ENCODE measurements at regions not wholly inside any gene's neighbourhood (a gene's known extent, or its start where the extent isn't known, plus 50 kb on each side); places are given as distances from the start of the nearest gene placed in this dataset.
"Not testable (repeated sequence)": the region's sequence is repeated elsewhere in the genome, so short reads cannot be mapped to it uniquely, and the experiment has no call there.

GRCh38 chr2:66306483-66306882, 128.4 kb upstream of the MEIS1 start:
- DNase-seq = no peak

GRCh38 chr2:66305718-66306117, 129.2 kb upstream of the MEIS1 start:
- DNase-seq = no peak

DNA sequence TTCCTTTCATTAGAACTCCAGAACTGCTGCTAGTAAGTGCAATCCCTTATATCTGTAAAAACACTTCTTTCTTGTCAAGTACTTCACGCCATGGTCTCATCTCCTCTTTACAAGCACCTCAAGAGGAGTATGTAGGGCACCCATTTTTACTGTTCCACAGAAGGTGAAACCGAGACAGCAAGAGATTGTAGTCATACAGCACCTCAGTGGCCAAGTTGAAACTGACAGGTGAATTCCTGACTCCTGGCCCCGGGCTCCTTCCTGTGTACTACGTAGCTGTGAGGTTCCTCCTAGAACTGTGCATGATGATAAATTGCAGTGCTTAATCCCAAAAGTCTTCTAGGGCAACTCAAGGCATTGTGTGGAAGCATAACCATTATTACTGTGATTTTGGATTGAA, 131.5 kb upstream of the MEIS1 start:
- DNase-seq = no peak

DNA sequence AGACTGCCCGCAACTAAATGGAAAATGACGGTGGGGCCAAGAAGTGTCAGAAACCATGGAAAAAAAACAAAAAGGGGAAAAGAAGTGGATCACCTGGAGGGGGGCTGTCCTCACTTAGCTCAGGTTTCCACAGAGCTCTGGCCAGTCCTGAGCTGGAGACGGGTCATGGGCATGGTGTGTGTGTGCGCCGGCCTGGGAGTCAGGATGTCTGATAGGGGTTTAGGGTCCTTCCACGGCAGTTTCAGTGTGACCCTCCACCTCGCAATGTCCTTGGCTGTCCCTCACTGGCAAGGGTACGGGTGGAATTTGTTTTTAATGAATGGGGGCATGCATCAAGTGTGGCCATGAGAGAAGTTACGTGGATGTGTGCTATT, 133.2 kb upstream of the MEIS1 start:
- no peak for DNase-seq

GRCh38 chr2:66301022-66301766, 133.7 kb upstream of the MEIS1 start:
- DNase-seq = no peak

- no peak for DNase-seq
These were observed 151.1 kb upstream of the MEIS1 start for GRCh38 chr2:66283787-66284186.

GRCh38 chr2:66281980-66282379, 152.9 kb upstream of the MEIS1 start:
- no peak for DNase-seq

- no peak for DNase-seq
These were observed 155.9 kb upstream of the MEIS1 start for GRCh38 chr2:66279024-66279423.

GRCh38 chr2:66275984-66276383, 158.9 kb upstream of the MEIS1 start:
- DNase-seq = no peak

DNA sequence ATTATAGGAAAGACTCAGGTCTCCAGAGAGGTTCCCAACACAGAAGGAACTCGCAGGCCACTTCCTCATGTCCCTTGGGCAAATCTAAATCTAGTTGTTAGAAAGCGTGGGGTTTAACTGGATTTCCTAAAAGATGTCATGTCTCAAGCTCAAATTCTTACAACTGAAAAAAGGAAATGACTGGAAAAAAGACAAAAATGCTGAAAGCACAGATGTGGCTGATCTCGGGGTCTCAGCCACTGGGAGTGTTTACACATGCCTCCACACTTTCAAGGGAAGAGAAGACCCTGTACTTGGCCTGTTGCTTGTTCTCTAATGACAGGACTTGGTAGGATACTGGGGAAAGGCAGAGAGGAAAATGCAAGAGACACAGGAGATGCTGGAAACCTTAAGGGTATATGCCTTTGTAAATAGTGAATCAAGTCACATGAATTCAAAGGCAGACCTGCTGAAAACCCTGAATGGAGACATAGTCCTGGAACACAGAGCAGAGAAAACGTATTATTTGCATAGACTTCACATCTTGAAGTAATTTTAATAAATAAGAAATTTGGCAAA, 160.9 kb upstream of the MEIS1 start:
- no peak for DNase-seq

GRCh38 chr2:66272751-66273150, 162.2 kb upstream of the MEIS1 start:
- no peak for DNase-seq

- no peak for DNase-seq
These were observed 163.1 kb upstream of the MEIS1 start for GRCh38 chr2:66271777-66272176.

- DNase-seq = no peak
These were observed 164.7 kb upstream of the MEIS1 start for GRCh38 chr2:66270247-66270646.

DNA sequence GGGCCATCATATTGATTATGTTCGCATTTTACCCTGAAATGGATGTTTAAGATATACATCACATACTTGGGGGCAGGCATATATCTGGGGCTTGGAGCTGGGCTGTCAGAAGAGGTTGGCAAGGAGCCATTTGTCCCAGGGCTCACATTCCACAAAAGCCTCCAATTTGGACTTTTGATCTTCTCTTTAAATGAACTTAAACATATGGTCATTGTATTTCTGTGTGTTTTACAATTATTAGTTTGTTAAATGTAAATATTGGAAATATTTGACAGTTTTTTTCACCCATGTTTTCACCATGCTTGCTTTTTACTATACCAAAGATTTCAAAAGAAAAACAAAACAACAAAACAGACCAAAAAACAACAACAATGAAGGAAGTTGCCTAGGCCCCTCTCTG, 165.8 kb upstream of the MEIS1 start:
- DNase-seq = no peak

GRCh38 chr2:66268756-66269155, 166.2 kb upstream of the MEIS1 start:
- no peak for DNase-seq

GRCh38 chr2:66264354-66264753, 170.6 kb upstream of the MEIS1 start:
- no peak for DNase-seq

GRCh38 chr2:66255867-66256266, 179.1 kb upstream of the MEIS1 start:
- DNase-seq = no peak

GRCh38 chr2:66255136-66255535, 179.8 kb upstream of the MEIS1 start:
- DNase-seq = no peak

GRCh38 chr2:66253066-66253465, 181.9 kb upstream of the MEIS1 start:
- DNase-seq = no peak

DNA sequence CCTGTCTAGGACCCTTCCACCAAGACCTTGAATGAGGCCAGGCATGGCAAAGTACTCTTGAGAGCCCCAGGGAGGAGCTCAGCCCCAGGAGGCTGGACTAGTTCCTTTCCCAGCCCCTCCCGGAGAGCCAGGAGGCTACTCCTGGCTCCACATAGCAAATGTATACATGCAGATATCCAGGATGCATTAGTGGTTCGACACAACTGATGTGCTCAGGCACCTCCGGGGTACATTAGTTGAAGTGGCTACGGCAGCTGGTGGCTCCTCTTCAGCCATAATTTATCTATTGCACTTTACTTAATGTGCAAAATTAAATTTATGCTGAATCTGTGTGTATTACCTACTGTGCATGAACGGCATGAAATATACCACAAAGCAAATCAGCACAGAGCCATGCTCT, 182.8 kb upstream of the MEIS1 start:
- no peak for DNase-seq

DNA sequence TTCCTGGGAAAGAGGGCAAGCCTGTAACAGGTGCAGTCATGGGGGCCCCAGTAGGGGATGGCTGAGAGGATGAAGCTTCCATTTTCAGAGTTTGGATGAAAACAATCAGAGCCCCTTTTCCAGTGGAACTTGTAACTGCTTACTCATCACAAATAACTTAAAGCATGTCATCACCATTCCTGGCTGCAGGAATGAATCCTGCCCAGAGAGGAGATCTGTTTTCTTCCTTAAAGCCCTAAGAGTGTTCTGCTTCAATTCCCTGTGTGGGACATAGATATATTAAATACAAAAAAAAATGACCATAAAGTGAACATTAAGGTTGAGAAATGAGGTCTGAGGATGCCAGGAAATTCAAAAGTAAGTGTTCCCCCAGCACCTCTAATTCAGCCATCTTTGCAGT, 183.4 kb upstream of the MEIS1 start:
- no peak for DNase-seq

DNA sequence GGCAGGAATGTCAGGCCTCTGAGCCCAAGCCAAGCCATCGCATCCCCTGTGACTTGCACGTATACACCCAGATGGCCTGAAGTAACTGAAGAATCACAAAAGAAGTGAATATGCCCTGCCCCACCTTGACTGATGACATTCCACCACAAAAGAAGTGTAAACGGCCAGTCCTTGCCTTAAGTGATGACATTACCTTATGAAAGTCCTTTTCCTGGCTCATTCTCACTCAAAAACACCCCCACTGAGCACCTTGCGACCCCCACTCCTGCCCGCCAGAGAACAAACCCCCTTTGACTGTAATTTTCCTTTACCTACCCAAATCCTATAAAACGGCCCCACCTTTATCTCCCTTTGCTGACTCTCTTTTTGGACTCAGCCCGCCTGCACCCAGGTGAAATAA, 185.8 kb upstream of the MEIS1 start:
- not testable (repeated sequence) for DNase-seq

DNA sequence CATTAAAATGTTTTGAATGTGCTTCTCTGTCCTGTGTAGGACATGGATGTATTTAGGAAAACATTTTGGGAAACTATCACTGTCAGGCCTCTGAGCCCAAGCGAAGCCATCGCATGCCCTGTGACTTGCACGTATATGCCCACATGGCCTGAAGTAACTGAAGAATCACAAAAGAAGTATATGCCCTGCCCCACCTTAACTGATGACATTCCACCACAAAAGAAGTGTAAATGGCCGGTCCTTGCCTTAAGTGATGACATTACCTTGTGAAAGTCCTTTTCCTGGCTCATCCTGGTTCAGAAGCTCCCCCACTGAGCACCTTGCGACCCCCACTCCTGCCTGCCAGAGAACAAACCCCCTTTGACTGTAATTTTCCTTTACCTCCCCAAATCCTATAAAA, 191.1 kb upstream of the MEIS1 start:
- not testable (repeated sequence) for DNase-seq

GRCh38 chr2:66242888-66243287, 192.0 kb upstream of the MEIS1 start:
- DNase-seq = not testable (repeated sequence)

Measured in stimulated activated CD4-positive, alpha-beta T cell treated with anti-CD3 and anti-CD28 coated beads, Interleukin-2, amount 100 ng/mL, for 24 hours (primary cell).